GM23338 (cell line): ENCODE measurements at regions not wholly inside any gene's neighbourhood (a gene's known extent, or its start where the extent isn't known, plus 50 kb on each side); places are given as distances from the start of the nearest gene placed in this dataset.

ENCODE experiments used
- ATAC-seq: fragments of 200-7000 bp; cut with Tn5 transposase; 3 replicates; pipeline ENCODE4 v1.9.1; 2020
- DNase-seq: peaks from one replicate; pipeline ENCODE4 v3.0.0-alpha.2; 2015; ENCODE audit warnings: low spot score
- H2AFZ ChIP-seq: fragments of 200-600 bp; sonication (generic); 2 replicates; pipeline ENCODE4 v1.8.0; 2016; ENCODE audit warnings: antibody characterized with exemption, mild to moderate bottlenecking, moderate library complexity
- H3F3A ChIP-seq: fragments of 200-600 bp; sonication (generic); replicated peaks from 2 replicates; pipeline ENCODE4 v1.8.0; 2017; ENCODE audit warnings: antibody characterized with exemption, mixed run types, low read depth
- H3K27ac ChIP-seq: fragments of 200-600 bp; sonication (generic); 2 replicates; pipeline ENCODE4 v1.6.1; 2016; ENCODE audit warnings: low read depth
- H3K27me3 ChIP-seq: fragments of 200-600 bp; sonication (generic); 2 replicates; pipeline ENCODE4 v1.8.0; 2016; ENCODE audit warnings: mild to moderate bottlenecking, mixed run types, moderate library complexity; ENCODE audit not compliant: insufficient read depth
- H3K36me3 ChIP-seq: fragments of 200-600 bp; sonication (generic); 2 replicates; pipeline ENCODE4 v1.8.0; 2016; ENCODE audit warnings: mild to moderate bottlenecking; ENCODE audit not compliant: insufficient read depth
- H3K4me1 ChIP-seq: fragments of 200-600 bp; sonication (generic); 2 replicates; pipeline ENCODE4 v1.8.0; 2016; ENCODE audit warnings: mild to moderate bottlenecking, moderate library complexity; ENCODE audit not compliant: insufficient read depth
- H3K4me2 ChIP-seq: fragments of 200-600 bp; sonication (generic); 2 replicates; pipeline ENCODE4 v1.7.1; 2017; ENCODE audit warnings: mixed run types
- H3K4me3 ChIP-seq: fragments of 200-600 bp; sonication (generic); 2 replicates; pipeline ENCODE4 v1.6.1; 2016; ENCODE audit warnings: mixed run types
- H3K79me2 ChIP-seq: fragments of 200-600 bp; sonication (generic); replicated peaks from 2 replicates; pipeline ENCODE4 v1.8.0; 2017; ENCODE audit warnings: mild to moderate bottlenecking; ENCODE audit not compliant: insufficient read depth
- H3K9me2 ChIP-seq: fragments of 200-600 bp; sonication (generic); 2 replicates; pipeline ENCODE4 v1.8.0; 2017; ENCODE audit not compliant: insufficient read depth
- H4K20me1 ChIP-seq: fragments of 200-600 bp; sonication (generic); replicated peaks from 2 replicates; pipeline ENCODE4 v1.8.0; 2017; ENCODE audit warnings: mild to moderate bottlenecking; ENCODE audit not compliant: insufficient read depth
- H3K27ac Mint-ChIP-seq: 2 replicates; pipeline ENCODE4 v1.8.0; 2020; ENCODE audit warnings: inconsistent platforms, mild to moderate bottlenecking, moderate library complexity, mixed read lengths
- H3K27me3 Mint-ChIP-seq: 3 replicates; pipeline ENCODE4 v1.8.0; 2022; ENCODE audit warnings: low read depth, mild to moderate bottlenecking, moderate library complexity, mixed read lengths, inconsistent platforms; ENCODE audit not compliant: insufficient read depth, poor library complexity
- H3K36me3 Mint-ChIP-seq: 3 replicates; pipeline ENCODE4 v1.8.0; 2021; ENCODE audit warnings: low read depth, mild to moderate bottlenecking, inconsistent platforms, moderate library complexity, mixed read lengths
- H3K4me1 Mint-ChIP-seq: 3 replicates; pipeline ENCODE4 v1.8.0; 2020; ENCODE audit warnings: mild to moderate bottlenecking, inconsistent platforms, mixed read lengths
- H3K4me3 Mint-ChIP-seq: 3 replicates; pipeline ENCODE4 v1.8.0; 2021; ENCODE audit warnings: moderate library complexity, mild to moderate bottlenecking, inconsistent platforms, mixed read lengths
- H3K9me3 Mint-ChIP-seq: 3 replicates; pipeline ENCODE4 v1.8.0; 2020; ENCODE audit warnings: moderate library complexity, mild to moderate bottlenecking, inconsistent platforms, mixed read lengths
- CREB1 ChIP-seq: fragments of 250-450 bp; sonication (Bioruptor Pico); IDR thresholded peaks from 2 replicates; pipeline ENCODE4 v1.5.0; 2020; ENCODE audit warnings: low read depth, mild to moderate bottlenecking, moderate library complexity
- CTCF ChIP-seq, 2 experiments: fragments of 200-600 bp in 1 of 2; sonication (generic) in 1 of 2; conservative IDR thresholded peaks; 2 replicates each; pipeline versions ENCODE4 v1.5.1 to v1.6.1; 2016 to 2017; ENCODE audit warnings: antibody characterized with exemption in 2 of 2, low read depth in 2 of 2, mild to moderate bottlenecking in 2 of 2, moderate library complexity in 1 of 2
- EZH2 ChIP-seq: fragments of 200-600 bp; sonication (generic); IDR thresholded peaks from one replicate; pipeline ENCODE4 v1.8.0; 2017; ENCODE audit warnings: antibody characterized with exemption, mild to moderate bottlenecking, low read depth; ENCODE audit not compliant: unreplicated experiment
- EZH2phosphoT487 ChIP-seq: fragments of 200-600 bp; sonication (generic); IDR thresholded peaks from one replicate; pipeline ENCODE4 v1.8.1; 2018; ENCODE audit warnings: antibody characterized with exemption; ENCODE audit not compliant: unreplicated experiment
- JUNB ChIP-seq: IDR thresholded peaks from one replicate; pipeline ENCODE4 v1.6.1; 2016; ENCODE audit warnings: antibody characterized with exemption; ENCODE audit not compliant: unreplicated experiment
- POLR2AphosphoS5 ChIP-seq: IDR thresholded peaks from 2 replicates; pipeline ENCODE4 v1.6.1; 2016; ENCODE audit warnings: antibody characterized with exemption, low read depth
- STAT1 ChIP-seq: IDR thresholded peaks from one replicate; pipeline ENCODE4 v1.6.1; 2016; ENCODE audit warnings: antibody characterized with exemption; ENCODE audit not compliant: unreplicated experiment
- ZNF331 ChIP-seq: fragments of 250-450 bp; sonication (Bioruptor Pico); IDR thresholded peaks from 2 replicates; pipeline ENCODE4 v1.5.0; 2020; ENCODE audit warnings: low read depth, mild to moderate bottlenecking, moderate library complexity
- ZNF462 ChIP-seq: fragments of 250-450 bp; sonication (Bioruptor Pico); IDR thresholded peaks from 2 replicates; pipeline ENCODE4 v1.5.0; 2020; ENCODE audit warnings: mild to moderate bottlenecking, moderate library complexity

- Histone ChIP-seq H3K9me2 (peaks cover 21% of the 10 kb centered on the region; the same call in 1 of the 2 replicates), H3K4me3 (no peak overlapping the region), H3K4me1 (no peaks in the 10 kb centered on the region), H4K20me1 (no peaks in the 10 kb centered on the region; the same call in 1 of the 2 replicates), H3F3A (no peaks in the 10 kb centered on the region), H3K36me3 (no peaks in the 10 kb centered on the region), H3K79me2 (no peaks in the 10 kb centered on the region), H3K4me2 (no peak overlapping the region), H3K27ac (no peak overlapping the region), H2AFZ (no peak overlapping the region), H3K27me3 (no peaks in the 10 kb centered on the region)
- ATAC-seq (peak; percentile 40; the same call in 1 of the 3 replicates), DNase-seq (peak; percentile 25)
- no peaks in the 10 kb centered on the region for H3K4me1 Mint-ChIP-seq
- peaks cover 2% of the 10 kb centered on the region for H3K27me3 Mint-ChIP-seq
- no peak overlapping the region for H3K27ac Mint-ChIP-seq
- no peaks in the 10 kb centered on the region for H3K36me3 Mint-ChIP-seq
- peak; percentile 33 to 55 for TF ChIP-seq CTCF (conservative IDR thresholded peaks at IDR 0.05; ENCODE audit: low read depth in 2 of 2)
- TF ChIP-seq EZH2phosphoT487: no peak
- no peak for TF ChIP-seq POLR2AphosphoS5
- H3K9me3 Mint-ChIP-seq: no peaks in the 10 kb centered on the region; the same call in 2 of the 3 replicates
- no peak overlapping the region for H3K4me3 Mint-ChIP-seq
Measured at GRCh38 chr2:23294238-23294637, 90.7 kb upstream of the KLHL29 start.

- no peak for DNase-seq
- no peak overlapping the region for H3K4me3 Mint-ChIP-seq
- H3K36me3 Mint-ChIP-seq: no peaks in the 10 kb centered on the region
- no peak overlapping the region for H3K4me3 ChIP-seq
- H3K9me3 Mint-ChIP-seq: no peaks in the 10 kb centered on the region
- H3K4me1 Mint-ChIP-seq: no peaks in the 10 kb centered on the region; the same call in 2 of the 3 replicates
- H3K4me2 ChIP-seq: no peak overlapping the region
- no peaks in the 10 kb centered on the region; the same call in 1 of the 2 replicates for H4K20me1 ChIP-seq
- H3K27ac ChIP-seq: no peak overlapping the region
- ATAC-seq: no peak
- no peaks in the 10 kb centered on the region for H3F3A ChIP-seq
- no peaks in the 10 kb centered on the region for H3K79me2 ChIP-seq
- peaks cover 25% of the 10 kb centered on the region; the same call in 1 of the 2 replicates for H3K9me2 ChIP-seq
- TF ChIP-seq CTCF (conservative IDR thresholded peaks at IDR 0.05; ENCODE audit: low read depth in 2 of 2) (no peak), ZNF462 (CRISPR knock-in tag) (no peak), ZNF331 (CRISPR knock-in tag) (no peak), STAT1 (no peak), EZH2 (no peak), CREB1 (CRISPR knock-in tag) (no peak), JUNB (no peak)
- peaks cover 2% of the 10 kb centered on the region for H3K27me3 Mint-ChIP-seq
- H3K4me1 ChIP-seq: no peaks in the 10 kb centered on the region
- H2AFZ ChIP-seq: 0 out of 2 replicates have a peak overlapping the region, but pooled peaks have one; percentile 18
- no peak overlapping the region for H3K27ac Mint-ChIP-seq
- no peaks in the 10 kb centered on the region for H3K36me3 ChIP-seq
- no peaks in the 10 kb centered on the region for H3K27me3 ChIP-seq
Measured at GRCh38 chr2:23296691-23297090, 88.3 kb upstream of the KLHL29 start.
